DMS153 treated with DMSO at 0.1 percent for 48 hours (cell line): ENCODE measurements at regions not wholly inside any gene's neighbourhood (a gene's known extent, or its start where the extent isn't known, plus 50 kb on each side); places are given as distances from the start of the nearest gene placed in this dataset.

Experiments used
- DNase-seq: peaks from one replicate; lab custom pipeline; 2025; ENCODE audit not compliant: unreplicated experiment; lab: John Stamatoyannopoulos, UW

DNA sequence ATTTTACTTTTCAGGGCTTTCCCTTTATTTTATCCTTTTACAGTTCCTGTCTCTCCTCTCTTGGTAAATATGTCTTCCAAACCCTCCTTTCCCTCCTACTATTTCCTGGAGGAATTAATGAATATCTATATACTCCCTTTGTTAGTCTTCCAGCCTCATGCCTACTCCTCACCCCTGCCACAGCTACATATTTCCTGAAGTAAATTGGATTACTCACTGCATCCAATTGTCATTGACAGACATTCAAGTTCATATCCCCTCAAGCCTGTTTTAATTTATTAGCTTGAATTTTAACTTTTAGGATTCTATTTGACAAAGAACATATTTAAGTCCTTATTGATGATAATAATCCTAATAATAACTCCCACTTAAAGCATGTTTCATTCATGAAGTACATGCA is 314.5 kb downstream of the TMEM161B start:
- no peak for DNase-seq

DNA sequence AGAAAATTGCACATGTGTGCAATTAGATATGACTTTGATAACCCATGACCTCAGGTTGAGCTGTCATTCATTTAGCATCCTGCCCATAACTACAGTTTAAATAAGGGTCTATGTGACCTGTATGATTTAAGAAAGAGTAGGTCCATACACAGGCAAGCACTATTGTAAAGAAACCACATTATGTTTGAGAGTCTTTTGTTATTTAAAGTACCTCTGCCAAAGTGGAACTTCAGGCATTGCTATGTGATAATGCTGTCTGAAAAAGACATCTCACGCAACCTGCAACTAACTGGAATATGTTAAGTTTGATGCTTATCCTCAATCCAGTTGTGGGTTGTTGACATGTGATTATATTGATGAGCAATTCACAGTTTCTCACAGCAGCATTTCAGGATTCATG is 317.0 kb downstream of the TMEM161B start:
- no peak for DNase-seq

DNA sequence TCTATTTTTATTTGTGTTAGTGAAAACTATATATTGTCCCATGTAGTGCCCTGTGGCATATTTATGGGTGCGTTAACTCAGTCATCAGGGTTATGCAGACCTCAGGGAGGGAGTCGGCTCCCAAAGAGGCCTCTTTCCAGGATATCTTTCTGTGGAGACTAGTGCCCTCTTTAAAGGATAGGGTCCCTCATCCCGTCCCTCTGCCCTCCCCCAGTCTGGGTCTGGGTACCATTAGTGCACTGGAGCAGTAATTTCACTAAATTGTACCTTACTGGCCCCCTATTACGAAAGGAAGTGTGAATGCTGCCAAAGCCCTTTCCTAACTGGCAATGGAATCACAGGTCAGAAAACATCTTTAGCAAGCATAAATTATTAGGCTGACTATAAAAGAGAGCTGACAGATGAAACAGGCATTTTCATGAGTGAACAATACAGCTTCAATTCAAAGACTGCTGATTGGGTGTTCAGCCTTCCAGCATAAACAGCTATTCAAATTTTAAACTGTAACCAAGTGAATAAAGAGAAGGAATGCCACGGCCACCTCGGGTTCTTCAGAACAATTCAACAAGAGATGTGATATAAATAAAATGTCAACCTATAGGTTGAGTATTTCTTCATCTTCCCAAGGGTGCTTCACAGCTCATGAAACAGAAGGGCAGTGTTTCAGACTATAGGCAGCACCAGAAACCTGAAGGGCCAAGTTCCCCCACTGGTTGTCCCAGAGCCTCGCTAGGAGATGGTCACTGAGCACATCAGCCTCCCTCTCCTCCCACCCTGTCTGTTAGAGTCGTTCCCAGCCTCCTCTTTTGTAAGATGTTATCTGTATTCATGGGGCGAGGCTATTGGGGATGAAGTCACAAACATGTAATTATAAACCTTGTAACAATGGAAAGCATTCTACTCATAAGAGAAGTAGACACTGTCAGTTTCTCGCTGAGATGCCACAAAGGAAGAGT is 318.7 kb downstream of the TMEM161B start:
- DNase-seq = no peak

- no peak for DNase-seq
Observed at GRCh38 chr5:87948486-87948885, 320.2 kb downstream of the TMEM161B start.

GRCh38 chr5:87946271-87946670 is 322.4 kb downstream of the TMEM161B start:
- no peak for DNase-seq

- no peak for DNase-seq
Observed at GRCh38 chr5:87945286-87945650, 323.4 kb downstream of the TMEM161B start.

GRCh38 chr5:87944553-87945285 is 323.9 kb downstream of the TMEM161B start:
- no peak for DNase-seq

DNA sequence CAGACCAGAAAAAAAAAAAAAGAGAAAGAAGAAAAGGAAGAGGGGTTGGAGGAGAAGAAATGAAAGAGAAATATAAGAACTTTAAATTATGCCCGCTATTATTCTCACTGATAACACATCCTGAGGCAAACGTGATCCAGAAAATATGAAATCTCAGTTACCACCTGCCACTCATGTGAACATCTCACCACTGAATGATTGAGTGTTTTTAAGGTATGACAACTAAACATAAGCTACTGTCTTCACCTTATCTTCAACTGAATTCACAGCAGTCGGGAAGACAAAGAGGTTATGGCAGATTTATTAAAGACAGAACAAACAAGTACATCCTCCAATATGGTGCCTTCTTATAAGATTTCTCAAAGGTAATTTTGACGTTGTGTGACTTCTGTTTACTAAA is 327.9 kb downstream of the TMEM161B start:
- no peak for DNase-seq

GRCh38 chr5:87936667-87937066 is 332.0 kb downstream of the TMEM161B start:
- no peak for DNase-seq

GRCh38 chr5:87924436-87924835 is 344.2 kb downstream of the TMEM161B start:
- DNase-seq = no peak

GRCh38 chr5:87916320-87916719 is 352.3 kb downstream of the TMEM161B start:
- no peak for DNase-seq

DNA sequence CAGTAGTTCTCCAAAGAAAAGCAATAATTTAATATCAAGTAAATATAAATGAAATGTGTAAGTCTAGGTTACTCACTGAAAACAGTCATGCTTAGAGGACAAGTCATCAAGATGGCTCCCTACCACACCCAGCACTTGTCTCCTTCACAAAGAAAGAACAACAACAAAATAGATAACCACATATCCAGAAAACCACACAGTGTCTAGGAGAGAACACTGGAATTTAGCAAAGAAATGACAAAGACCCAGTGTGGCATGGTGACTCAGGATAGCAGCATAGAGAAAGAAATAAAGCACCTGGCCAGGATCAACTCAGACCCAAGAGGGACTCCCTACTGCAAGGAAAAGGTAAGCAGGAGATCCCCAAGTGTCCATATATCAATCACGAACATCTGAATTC is 356.2 kb downstream of the TMEM161B start:
- no peak for DNase-seq

DNA sequence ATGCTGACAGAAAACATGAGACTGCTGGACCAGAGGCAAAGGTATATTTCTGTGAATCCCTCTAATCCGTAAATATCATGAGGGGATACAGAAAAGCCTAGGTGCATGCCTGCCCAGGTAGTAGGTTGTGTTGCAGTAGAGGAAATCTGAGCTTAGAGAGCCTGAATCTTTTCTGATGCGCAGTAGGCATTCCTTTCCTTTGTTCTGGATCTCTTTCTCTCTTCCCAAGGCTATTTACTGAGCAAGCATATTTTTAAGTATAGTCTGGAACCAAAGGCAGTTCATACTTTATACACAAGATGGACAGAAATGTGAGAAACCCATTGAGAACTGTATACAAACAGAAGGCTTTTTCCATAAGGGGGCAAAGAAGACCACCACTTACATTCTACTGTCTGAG is 359.3 kb downstream of the TMEM161B start:
- DNase-seq = no peak

GRCh38 chr5:87906962-87907361 is 361.7 kb downstream of the TMEM161B start:
- no peak for DNase-seq

- DNase-seq = no peak
Observed at GRCh38 chr5:87900419-87900818, 368.2 kb downstream of the TMEM161B start.

- DNase-seq = no peak
Observed at GRCh38 chr5:87899721-87900131, 368.9 kb downstream of the TMEM161B start.

- DNase-seq = no peak
Observed at GRCh38 chr5:87899208-87899661, 369.4 kb downstream of the TMEM161B start.

DNA sequence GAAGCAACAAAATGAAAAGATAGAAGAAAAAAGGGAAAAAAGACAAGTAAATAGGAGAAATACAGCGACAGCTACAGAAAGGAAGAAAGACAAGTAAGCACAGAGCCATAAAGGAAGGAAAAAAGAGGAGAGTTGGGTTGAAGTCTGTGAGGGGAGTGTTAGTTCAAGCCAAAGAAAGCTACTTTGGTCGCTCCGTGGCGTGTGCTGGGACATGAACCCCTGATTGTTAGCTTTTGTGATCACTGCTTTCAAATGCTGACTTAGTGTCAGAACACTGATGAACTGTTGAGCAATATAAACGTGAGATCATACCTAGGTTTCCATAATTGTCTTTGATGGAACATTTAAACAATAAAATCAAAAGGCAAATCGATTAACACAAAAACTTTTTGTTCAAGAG is 370.1 kb downstream of the TMEM161B start:
- no peak for DNase-seq

- DNase-seq = no peak
Observed at GRCh38 chr5:87888139-87888538, 380.5 kb downstream of the TMEM161B start.

DNA sequence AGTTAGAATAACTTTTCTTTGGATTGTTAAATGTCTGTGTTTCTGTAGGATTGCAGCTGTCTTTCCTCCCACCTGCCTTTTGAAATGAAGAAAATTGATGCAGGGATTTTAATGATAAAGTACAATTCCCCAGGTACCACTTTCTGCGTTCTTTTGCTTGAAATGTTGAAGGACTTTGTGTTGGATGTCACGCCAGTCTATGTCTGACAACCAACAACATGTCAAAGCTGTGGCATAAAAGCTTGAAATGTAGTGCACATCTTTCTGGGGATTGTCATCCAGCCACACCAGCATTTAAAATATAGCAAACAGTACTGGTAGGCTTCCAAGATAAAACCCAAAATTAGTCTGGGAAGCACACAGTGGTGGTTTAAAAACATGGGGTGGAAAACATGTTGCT is 381.4 kb downstream of the TMEM161B start:
- DNase-seq = no peak

GRCh38 chr5:87886164-87886563 is 382.5 kb downstream of the TMEM161B start:
- no peak for DNase-seq

- DNase-seq = no peak
Observed at GRCh38 chr5:87885758-87886157, 382.9 kb downstream of the TMEM161B start.
